KG1 (cell line): ENCODE measurements at regions not wholly inside any gene's neighbourhood (a gene's known extent, or its start where the extent isn't known, plus 50 kb on each side); places are given as distances from the start of the nearest gene placed in this dataset.

Source experiments
- DNase-seq: peaks from one replicate; lab custom pipeline; 2025; lab: John Stamatoyannopoulos, UW

- DNase-seq, result no peak
Measured at GRCh38 chr16:86747761-86748160, 169.4 kb downstream of the FOXL1 start.

- DNase-seq, result no peak
Measured at GRCh38 chr16:86748652-86749051, 170.3 kb downstream of the FOXL1 start.

DNA sequence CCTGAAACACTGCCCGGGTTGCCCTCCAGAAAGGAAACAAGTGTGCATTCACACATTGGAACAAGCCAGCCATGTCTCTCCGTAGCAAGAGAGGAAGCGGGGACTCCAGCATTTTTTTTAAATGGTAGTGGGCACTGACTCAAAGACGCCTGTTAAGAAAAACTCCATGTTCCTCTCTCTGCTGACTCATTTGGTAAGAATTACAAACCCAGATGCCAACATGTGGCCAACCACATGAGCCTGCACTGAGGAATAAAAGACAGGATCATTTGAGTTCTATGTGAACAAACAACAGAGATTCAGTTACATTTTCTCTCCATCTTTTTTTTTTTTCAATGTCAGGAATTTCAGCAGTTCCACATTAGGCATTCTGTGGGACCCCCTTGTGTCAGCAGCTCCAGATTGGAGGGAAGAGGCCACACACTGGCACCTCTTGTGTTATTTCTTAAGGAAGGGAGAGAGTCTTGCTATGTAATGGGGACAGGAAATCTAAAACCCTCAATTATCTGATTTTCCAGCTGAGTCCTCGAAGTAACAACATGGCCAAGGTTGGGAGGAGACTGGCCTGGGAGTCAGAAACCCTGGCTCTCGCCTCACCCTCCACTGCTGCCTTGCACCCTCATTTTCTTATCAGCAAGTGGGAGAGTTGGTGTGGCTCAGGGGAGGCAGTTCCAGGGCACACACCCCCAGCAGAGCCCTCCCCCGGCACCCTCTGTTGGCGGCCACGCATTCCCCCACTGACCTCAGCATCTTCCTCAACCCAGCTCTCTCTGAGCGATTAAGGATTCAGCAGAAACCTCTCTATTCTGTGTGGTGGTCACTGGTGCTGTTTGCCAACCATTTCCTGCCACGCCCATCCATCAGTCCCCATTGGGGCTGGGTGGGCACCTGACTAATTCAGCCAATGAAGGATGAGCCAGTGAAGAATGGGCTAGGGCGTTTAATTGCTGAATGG lies 173.0 kb downstream of the FOXL1 start:
- no peak for DNase-seq

GRCh38 chr16:86752582-86753175 lies 174.3 kb downstream of the FOXL1 start:
- no peak for DNase-seq

GRCh38 chr16:86753399-86753798 lies 175.1 kb downstream of the FOXL1 start:
- no peak for DNase-seq

- no peak for DNase-seq
Measured at GRCh38 chr16:86755571-86756006, 177.2 kb downstream of the FOXL1 start.

DNA sequence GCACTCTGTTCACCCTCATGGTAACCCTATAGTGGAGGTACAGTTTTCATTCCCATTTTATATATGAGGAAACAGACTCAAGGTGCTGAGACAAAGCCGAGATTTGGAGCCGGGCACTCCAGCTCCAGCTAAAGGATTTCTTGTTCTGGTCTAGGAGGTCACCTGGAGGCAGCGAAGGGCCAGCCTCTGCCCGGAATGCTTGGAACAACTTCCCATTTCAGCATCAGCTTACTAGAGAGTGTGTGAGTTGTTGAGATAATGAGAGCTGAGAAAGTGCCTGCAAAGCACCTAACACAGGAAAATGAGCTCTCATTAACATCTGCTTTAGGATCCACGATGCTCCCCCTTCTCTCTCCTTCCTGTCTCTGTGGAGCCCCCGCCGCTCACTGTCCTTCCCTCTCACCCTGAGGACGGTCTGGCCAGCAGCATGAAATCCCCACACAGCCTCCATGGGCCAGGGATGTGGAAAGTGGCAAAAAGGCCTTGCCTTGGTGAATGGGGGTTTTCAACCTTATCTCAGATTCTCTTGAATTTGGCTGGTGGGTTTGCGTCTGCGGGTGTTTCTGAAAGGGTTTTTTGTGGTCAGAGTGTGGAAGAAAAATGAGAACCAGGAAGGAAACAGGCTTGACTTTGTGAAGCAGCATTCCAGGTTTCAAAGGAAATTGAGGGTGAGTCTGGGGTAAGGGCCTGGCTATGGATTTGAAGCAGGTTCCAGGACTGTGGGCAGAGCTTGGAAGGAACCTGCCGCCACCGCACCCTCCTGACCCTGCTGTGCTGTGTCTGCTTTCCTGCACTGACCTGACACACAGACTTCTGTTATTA lies 178.7 kb downstream of the FOXL1 start:
- DNase-seq, result no peak

GRCh38 chr16:86757704-86758040 lies 179.3 kb downstream of the FOXL1 start:
- no peak for DNase-seq

GRCh38 chr16:86758932-86759331 lies 180.6 kb downstream of the FOXL1 start:
- DNase-seq, result no peak

- no peak for DNase-seq
Measured at GRCh38 chr16:86761111-86762031, 183.0 kb downstream of the FOXL1 start.

- DNase-seq, result no peak
Measured at GRCh38 chr16:86762095-86762494, 183.7 kb downstream of the FOXL1 start.

DNA sequence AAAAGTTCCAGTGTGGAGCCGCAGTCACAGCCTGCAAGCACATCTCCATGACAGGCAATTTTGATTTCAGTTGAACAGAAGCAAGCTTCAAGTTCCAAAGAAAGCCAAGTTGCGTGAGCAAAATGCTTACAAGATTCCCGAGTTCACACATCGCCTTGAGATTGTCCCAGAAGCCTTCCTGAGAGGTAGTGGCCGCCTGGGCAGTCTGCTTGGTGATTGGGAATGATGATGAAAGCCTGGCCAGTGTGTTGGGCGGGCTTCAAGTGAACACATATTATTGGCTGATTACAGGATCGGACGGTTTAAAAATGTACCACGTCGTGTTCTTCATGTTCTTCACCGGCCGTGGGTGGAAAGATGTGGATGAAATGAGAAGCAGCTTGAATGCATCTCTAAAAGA lies 185.5 kb downstream of the FOXL1 start:
- no peak for DNase-seq

- DNase-seq, result no peak
Measured at GRCh38 chr16:86764551-86764950, 186.2 kb downstream of the FOXL1 start.

GRCh38 chr16:86765389-86766026 lies 187.2 kb downstream of the FOXL1 start:
- DNase-seq, result no peak

DNA sequence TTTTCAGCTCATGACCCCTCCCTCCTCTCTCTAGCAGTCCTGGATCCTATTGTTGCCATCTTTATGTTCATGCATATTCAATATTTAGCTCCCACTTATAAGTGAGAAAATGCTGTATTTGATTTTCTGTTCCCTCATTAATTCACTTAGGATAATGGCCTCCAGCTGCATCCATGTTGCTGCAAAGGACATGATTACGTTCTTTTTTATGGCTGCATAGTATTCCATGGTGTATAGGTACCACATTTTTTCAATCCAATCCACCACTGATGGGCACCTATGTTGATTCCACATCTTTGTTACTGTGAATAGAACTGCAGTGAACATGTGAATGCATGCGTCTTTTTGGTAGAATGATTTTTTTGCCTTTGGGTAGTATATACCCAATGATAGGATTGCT lies 188.4 kb downstream of the FOXL1 start:
- no peak for DNase-seq

DNA sequence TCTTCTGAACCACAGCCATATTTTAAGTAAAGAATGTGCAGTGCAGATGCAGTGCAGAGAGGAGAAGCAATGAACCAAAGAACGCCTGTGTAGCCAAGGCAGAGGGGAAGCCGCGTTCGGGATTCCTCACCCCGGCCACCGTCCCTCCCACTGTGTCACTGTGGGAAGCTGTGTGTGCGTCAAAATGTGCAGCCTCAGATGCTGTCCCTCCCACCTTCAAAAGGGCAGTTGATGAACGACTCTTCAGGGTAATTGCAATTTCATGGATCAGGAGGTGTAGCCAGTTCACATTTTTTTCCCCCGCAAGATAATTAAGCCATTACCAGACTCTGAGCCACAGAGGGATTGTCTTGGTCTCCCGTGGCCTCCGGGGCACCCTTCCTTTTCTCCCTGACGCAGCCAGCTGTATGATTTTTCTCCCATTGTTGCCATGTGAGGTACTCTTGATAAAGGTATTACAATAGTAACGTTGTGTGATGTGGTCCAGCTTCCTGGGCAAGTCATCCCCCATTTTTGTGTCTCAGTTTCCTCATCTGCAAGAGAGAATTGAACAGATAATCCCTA lies 190.0 kb downstream of the FOXL1 start:
- DNase-seq, result no peak

DNA sequence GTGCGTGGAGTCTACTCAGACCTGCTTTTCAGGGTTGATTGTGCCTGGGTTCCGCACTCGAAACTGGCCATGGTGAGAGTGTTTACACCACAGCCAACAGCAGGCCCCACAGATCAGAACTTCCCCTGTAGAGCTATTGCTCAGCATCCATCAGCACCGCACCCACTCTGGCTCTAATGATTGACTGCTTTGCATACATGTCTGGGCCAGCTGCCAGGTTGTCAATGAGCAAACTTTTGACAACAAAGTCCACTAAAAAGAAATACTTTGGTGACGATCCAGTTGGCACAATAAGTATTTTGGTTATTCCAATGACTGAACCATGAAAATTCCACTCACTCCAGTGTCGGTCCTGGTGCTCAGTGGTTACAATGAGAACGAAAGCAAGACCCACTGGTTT lies 190.7 kb downstream of the FOXL1 start:
- DNase-seq, result no peak

DNA sequence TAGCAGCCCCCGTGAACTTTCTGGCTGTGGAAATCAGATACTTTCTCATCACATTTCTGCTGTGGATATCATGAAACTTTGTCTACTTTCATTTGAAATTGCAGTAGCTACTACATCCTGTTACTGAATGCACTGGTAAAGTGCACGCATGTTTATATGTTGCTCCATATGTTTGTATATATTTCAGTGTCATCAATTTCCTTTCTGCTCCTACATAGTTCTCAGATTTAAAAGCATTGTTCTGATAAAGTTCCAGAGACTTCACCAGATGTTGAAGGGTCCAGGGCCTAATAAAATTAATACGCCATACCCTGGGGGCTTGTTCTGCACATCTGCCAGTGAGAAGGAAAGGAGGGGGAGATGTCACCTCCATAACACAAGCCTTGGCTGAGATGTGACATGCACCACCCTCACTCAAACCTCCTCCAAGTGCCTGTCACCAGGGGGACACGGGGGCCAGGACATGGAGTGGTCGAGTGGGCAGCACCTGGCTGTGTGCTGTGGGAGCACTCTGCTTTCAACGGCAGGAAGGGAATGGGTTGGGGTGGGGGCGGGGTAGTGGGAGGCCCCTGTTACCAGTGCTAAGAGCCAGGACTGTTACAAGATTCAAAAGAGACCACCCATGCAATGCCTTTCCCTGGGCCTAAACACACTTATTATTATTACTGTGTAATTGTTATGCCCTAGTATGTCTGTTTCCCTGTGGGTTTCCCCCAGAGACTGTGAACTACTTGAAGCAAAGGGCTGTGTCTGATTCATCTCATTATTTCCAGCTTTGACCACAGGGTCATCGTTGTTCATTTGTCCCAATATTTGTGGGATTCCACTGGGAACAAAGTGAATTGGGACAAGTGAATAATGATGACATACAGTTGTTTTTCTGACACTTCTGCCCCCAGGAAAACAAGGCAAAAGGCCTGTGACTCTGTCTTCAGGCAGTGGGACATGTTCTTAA lies 193.4 kb downstream of the FOXL1 start:
- no peak for DNase-seq

DNA sequence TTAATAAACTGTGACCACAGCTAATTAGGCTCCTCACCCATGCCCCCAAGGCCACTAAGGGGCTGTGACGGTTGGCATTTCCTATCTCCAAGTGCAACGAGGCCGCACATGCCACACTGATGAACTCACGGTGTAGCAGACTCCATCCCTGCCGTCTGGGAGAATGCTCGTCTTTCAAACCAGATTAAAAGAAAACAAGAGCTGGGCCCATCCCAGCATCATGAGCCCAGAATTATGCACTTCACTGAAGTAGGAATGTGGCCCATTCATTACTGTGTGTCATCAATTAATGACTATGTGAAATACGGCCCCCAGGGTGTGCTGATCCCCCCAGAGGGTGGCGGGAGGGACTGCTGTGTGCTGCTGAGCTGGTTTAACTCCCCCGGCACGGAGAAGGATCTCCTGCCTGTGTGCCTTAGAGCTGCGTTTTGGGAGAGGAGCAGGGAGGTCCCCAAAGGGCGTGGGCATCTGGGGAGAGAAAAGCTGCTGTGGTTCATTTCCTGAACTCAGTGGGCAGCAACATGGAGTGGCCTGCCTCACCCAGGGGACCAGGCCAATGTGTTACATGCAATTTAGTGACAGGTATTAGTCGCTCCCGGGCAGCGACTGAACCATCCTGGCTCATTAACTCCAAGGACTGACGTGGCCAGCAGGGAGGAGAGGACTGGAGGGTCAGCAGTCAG lies 194.5 kb downstream of the FOXL1 start:
- no peak for DNase-seq
